Subcutaneous abdominal adipose tissue (tissue), 5 donors: ENCODE measurements at regions not wholly inside any gene's neighbourhood (a gene's known extent, or its start where the extent isn't known, plus 50 kb on each side); places are given as distances from the start of the nearest gene placed in this dataset.
"Not testable (repeated sequence)": the region's sequence is repeated elsewhere in the genome, so short reads cannot be mapped to it uniquely, and the experiment has no call there.

Experiments
- H3K27ac ChIP-seq: one replicate; pipeline ENCODE4 v1.7.0; 2013; ENCODE audit warnings: low read depth, mild to moderate bottlenecking, inconsistent platforms, low read length, moderate library complexity
- H3K27me3 ChIP-seq, 5 donors: one replicate each; pipeline ENCODE4 v1.7.0; 2013; ENCODE audit warnings: low read length in 5 of 5, inconsistent platforms in 1 of 5; ENCODE audit not compliant: control insufficient read depth in 5 of 5, insufficient read depth in 4 of 5
- H3K36me3 ChIP-seq, 5 donors: one replicate each; pipeline ENCODE4 v1.7.0; 2013; ENCODE audit warnings: low read length in 5 of 5; ENCODE audit not compliant: control insufficient read depth in 5 of 5, insufficient read depth in 5 of 5
- H3K4me1 ChIP-seq, 5 donors: one replicate each; pipeline ENCODE4 v1.7.0; 2013; ENCODE audit warnings: low read length in 5 of 5, mild to moderate bottlenecking in 3 of 5, moderate library complexity in 1 of 5; ENCODE audit not compliant: control insufficient read depth in 5 of 5, insufficient read depth in 5 of 5
- H3K4me3 ChIP-seq, 5 donors: one replicate each; pipeline ENCODE4 v1.7.0; 2013; ENCODE audit warnings: low read length in 5 of 5, low read depth in 1 of 5
- H3K9ac ChIP-seq, 5 donors: one replicate each; pipeline ENCODE4 v1.7.0; 2013; ENCODE audit warnings: low read length in 5 of 5, mild to moderate bottlenecking in 4 of 5, moderate library complexity in 3 of 5
- H3K9me3 ChIP-seq, 5 donors: one replicate each; pipeline ENCODE4 v1.7.0; 2013; ENCODE audit warnings: low read length in 5 of 5; ENCODE audit not compliant: control insufficient read depth in 5 of 5
- donor health status: healthy.
- donor health status: healthy.
- donor health status: healthy.
- donor health status: healthy.
- donor health status: healthy.

GRCh38 chrX:149420566-149420965, 84.5 kb downstream of the IDS start:
- not testable (repeated sequence) for H3K4me3 ChIP-seq, H3K27ac ChIP-seq, H3K36me3 ChIP-seq, H3K27me3 ChIP-seq, H3K4me1 ChIP-seq, H3K9ac ChIP-seq
- H3K9me3 ChIP-seq: peaks cover 0 to 15% (median 5%) of the 10 kb centered on the region in 5 donors

GRCh38 chrX:149398027-149398426, 107.1 kb downstream of the IDS start:
- no peaks in the 10 kb centered on the region for H3K27me3 ChIP-seq
- no peaks in the 10 kb centered on the region for H3K36me3 ChIP-seq
- H3K9me3 ChIP-seq: peaks cover 0 to 2% (median 0%) of the 10 kb centered on the region in 5 donors
- H3K4me1 ChIP-seq: no peaks in the 10 kb centered on the region
- no peak overlapping the region for H3K9ac ChIP-seq
- no peak overlapping the region for H3K27ac ChIP-seq
- H3K4me3 ChIP-seq: no peak overlapping the region

DNA sequence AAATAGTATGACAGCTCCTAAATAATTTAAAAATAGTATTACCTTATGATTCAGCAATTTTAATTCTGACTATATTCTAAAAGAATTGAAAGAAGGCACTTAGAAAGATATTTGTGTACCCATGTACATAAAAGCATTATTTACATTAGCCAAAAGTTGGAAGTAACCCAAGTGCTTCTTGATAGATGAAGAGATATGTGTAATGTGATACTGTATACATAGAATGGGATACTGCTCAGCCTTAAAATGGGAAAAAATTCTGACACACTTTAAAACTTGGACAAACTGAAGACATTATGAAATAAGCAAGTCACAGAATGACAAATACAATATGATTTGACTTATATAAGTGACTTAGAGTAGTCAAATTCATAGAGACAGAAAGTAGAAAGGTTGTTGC, 112.2 kb downstream of the IDS start:
- Histone ChIP-seq H3K27ac (no peak overlapping the region), H3K4me1 (no peaks in the 10 kb centered on the region), H3K27me3 (no peaks in the 10 kb centered on the region), H3K9ac (no peak overlapping the region), H3K36me3 (no peaks in the 10 kb centered on the region), H3K9me3 (peaks cover 0 to 2% (median 0%) of the 10 kb centered on the region in 5 donors), H3K4me3 (no peak overlapping the region)

GRCh38 chrX:149383852-149384251, 121.3 kb downstream of the IDS start:
- no peak overlapping the region for H3K4me3 ChIP-seq
- no peak overlapping the region for H3K27ac ChIP-seq
- no peaks in the 10 kb centered on the region for H3K4me1 ChIP-seq
- H3K9me3 ChIP-seq: no peaks in the 10 kb centered on the region
- no peak overlapping the region for H3K9ac ChIP-seq
- no peaks in the 10 kb centered on the region for H3K27me3 ChIP-seq
- H3K36me3 ChIP-seq: no peaks in the 10 kb centered on the region

DNA sequence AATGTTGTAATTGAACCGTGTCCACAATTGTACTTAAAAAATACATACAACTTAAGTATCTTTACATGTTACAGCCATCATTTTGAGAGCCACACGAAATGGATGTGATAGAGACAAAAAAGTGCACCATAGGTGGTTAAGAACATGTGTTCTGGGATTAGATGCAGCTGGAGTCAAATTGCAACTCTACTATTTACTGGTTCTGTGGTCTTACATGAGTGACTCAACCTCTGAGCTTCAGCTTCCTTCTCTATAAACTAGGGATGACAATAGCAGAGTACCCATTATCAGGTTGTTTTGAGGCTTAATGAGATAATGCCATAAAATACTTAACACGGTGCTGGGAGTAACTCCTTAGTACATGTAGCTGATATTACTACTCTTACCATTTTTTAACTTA, 130.4 kb downstream of the IDS start:
- H3K4me3 ChIP-seq: no peak overlapping the region
- H3K9ac ChIP-seq: no peak overlapping the region
- H3K9me3 ChIP-seq: no peaks in the 10 kb centered on the region
- H3K27ac ChIP-seq: no peak overlapping the region
- peaks cover 0 to 7% (median 0%) of the 10 kb centered on the region in 5 donors for H3K27me3 ChIP-seq
- H3K36me3 ChIP-seq: no peaks in the 10 kb centered on the region
- no peaks in the 10 kb centered on the region for H3K4me1 ChIP-seq

DNA sequence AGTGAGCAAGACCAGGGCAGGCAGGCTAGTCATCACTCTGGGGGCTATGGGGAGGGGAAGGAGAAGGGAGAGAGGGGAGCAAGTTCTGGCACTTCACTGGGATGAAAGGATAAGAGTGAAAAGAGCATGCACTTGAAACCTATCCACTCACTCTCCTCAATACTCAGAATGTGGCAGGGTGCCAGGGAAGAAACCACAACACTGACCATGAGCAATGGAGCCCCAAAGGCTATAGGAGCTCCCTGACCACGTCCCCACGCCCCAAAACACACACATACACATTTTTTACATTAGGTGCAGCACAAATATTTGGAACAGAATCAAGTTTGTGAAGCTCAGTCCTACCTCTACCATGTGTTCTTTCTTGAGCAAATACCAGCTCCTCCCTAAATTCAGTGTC, 132.2 kb downstream of the IDS start:
- no peaks in the 10 kb centered on the region for H3K4me1 ChIP-seq
- peaks cover 0 to 7% (median 0%) of the 10 kb centered on the region in 5 donors for H3K27me3 ChIP-seq
- H3K9me3 ChIP-seq: no peaks in the 10 kb centered on the region
- no peak overlapping the region for H3K4me3 ChIP-seq
- H3K27ac ChIP-seq: no peak overlapping the region
- H3K9ac ChIP-seq: no peak overlapping the region
- no peaks in the 10 kb centered on the region for H3K36me3 ChIP-seq

DNA sequence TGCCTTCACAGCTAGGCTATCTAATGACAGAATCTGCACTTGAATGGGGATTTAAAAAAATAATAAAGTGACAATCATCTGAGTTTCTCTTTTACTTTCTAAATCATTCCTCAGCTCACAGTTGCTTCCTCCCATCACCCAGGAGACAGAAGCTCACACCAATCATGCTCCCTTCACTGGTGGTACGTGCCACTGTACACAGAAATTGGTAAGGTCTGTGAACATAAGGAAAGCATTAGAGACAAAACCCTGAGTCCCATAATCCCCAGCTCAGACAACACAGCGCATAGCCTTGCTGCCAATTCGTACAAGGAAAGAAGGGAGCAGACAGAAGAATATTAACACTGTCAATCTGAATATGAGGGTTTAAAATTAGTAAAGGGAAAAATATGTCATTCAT, 133.1 kb downstream of the IDS start:
- H3K27ac ChIP-seq: no peak overlapping the region
- no peak overlapping the region for H3K9ac ChIP-seq
- no peak overlapping the region for H3K4me3 ChIP-seq
- no peaks in the 10 kb centered on the region for H3K4me1 ChIP-seq
- no peaks in the 10 kb centered on the region for H3K36me3 ChIP-seq
- H3K9me3 ChIP-seq: no peaks in the 10 kb centered on the region
- peaks cover 0 to 7% (median 0%) of the 10 kb centered on the region in 5 donors for H3K27me3 ChIP-seq

DNA sequence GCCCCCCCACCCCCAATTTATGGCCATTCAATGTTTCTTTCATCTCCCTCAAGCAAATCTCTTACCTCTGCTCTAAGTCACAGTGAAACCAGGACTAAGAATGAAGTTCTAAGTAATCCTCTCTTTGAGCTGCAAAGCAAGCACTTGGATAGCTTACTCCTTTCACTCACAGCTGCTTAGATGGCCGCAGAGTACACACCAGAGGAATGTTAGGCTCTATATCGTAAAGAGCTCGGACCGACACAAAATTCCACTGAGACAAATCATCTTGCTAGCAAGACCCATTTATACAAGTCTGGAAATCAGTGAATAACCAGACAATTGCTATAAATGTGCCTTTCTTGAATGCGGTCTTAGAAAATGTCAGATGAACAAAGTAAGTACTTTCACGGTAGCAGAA, 135.0 kb downstream of the IDS start:
- Histone ChIP-seq H3K4me1 (no peaks in the 10 kb centered on the region), H3K27me3 (peaks cover 0 to 7% (median 0%) of the 10 kb centered on the region in 5 donors), H3K36me3 (no peaks in the 10 kb centered on the region), H3K9me3 (no peaks in the 10 kb centered on the region), H3K4me3 (no peak overlapping the region), H3K27ac (no peak overlapping the region), H3K9ac (no peak overlapping the region)

- Histone ChIP-seq H3K9ac (no peak overlapping the region), H3K27ac (no peak overlapping the region), H3K9me3 (peaks cover 0 to 4% (median 0%) of the 10 kb centered on the region in 5 donors), H3K4me1 (no peaks in the 10 kb centered on the region), H3K36me3 (no peaks in the 10 kb centered on the region), H3K27me3 (peaks cover 0 to 3% (median 0%) of the 10 kb centered on the region in 5 donors), H3K4me3 (no peak overlapping the region)
Measured at GRCh38 chrX:149365552-149365951, 139.6 kb downstream of the IDS start.

GRCh38 chrX:149365061-149365460, 140.0 kb downstream of the IDS start:
- H3K36me3 ChIP-seq: no peaks in the 10 kb centered on the region
- peaks cover 0 to 4% (median 0%) of the 10 kb centered on the region in 5 donors for H3K9me3 ChIP-seq
- H3K27ac ChIP-seq: no peak overlapping the region
- no peak overlapping the region for H3K4me3 ChIP-seq
- peaks cover 0 to 3% (median 0%) of the 10 kb centered on the region in 5 donors for H3K27me3 ChIP-seq
- H3K9ac ChIP-seq: no peak overlapping the region
- H3K4me1 ChIP-seq: no peaks in the 10 kb centered on the region

DNA sequence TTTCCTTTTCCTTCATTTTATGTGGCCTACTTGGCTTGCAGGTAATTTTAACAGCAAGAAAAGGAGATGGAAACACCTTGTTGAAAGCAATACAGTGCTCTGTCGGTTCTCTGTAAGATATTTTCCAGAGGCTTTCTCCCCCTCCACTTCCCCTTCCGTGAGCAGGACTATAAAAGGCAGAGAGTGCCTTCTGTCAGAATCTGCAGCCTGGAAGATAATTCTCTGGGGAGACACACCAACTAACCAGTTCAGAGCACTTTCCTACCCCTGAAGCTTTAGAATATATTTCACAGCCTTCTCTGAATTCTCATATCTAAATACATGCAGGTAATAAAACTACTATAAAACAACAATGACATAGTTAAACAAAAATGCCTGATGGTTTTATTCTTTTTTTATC, 141.1 kb downstream of the IDS start:
- H3K4me3 ChIP-seq: no peak overlapping the region
- H3K27me3 ChIP-seq: peaks cover 0 to 3% (median 0%) of the 10 kb centered on the region in 5 donors
- no peaks in the 10 kb centered on the region for H3K36me3 ChIP-seq
- peaks cover 0 to 4% (median 0%) of the 10 kb centered on the region in 5 donors for H3K9me3 ChIP-seq
- H3K9ac ChIP-seq: no peak overlapping the region
- no peak overlapping the region for H3K27ac ChIP-seq
- no peaks in the 10 kb centered on the region for H3K4me1 ChIP-seq
